Tongue (tissue), 1 donor: ENCODE measurements at regions not wholly inside any gene's neighbourhood (a gene's known extent, or its start where the extent isn't known, plus 50 kb on each side); places are given as distances from the start of the nearest gene placed in this dataset.
"Not testable (repeated sequence)": the region's sequence is repeated elsewhere in the genome, so short reads cannot be mapped to it uniquely, and the experiment has no call there.

ENCODE experiments used
- DNase-seq: peaks from one replicate; pipeline ENCODE4 v3.0.0-alpha.2; 2015

- DNase-seq = no peak
Measured at GRCh38 chr9:94033383-94033782, 50.9 kb upstream of the PTPDC1 start.

GRCh38 chr9:94031946-94032345, 52.3 kb upstream of the PTPDC1 start:
- no peak for DNase-seq

GRCh38 chr9:94031380-94031779, 52.9 kb upstream of the PTPDC1 start:
- no peak for DNase-seq

GRCh38 chr9:94030318-94031179, 53.7 kb upstream of the PTPDC1 start:
- DNase-seq = peak; percentile 95

GRCh38 chr9:94029932-94030317, 54.3 kb upstream of the PTPDC1 start:
- DNase-seq = no peak

GRCh38 chr9:94026816-94027215, 57.4 kb upstream of the PTPDC1 start:
- DNase-seq = no peak

- not testable (repeated sequence) for DNase-seq
Measured at GRCh38 chr9:94022476-94022875, 61.8 kb upstream of the PTPDC1 start.

GRCh38 chr9:94020836-94021235, 63.4 kb upstream of the PTPDC1 start:
- not testable (repeated sequence) for DNase-seq

- DNase-seq = peak; percentile 62
Measured at GRCh38 chr9:94018628-94019027, 63.5 kb upstream of the BARX1 start.

GRCh38 chr9:94017939-94018531, 62.9 kb upstream of the BARX1 start:
- DNase-seq = peak; percentile 37

- DNase-seq = no peak
Measured at GRCh38 chr9:94016744-94017143, 61.6 kb upstream of the BARX1 start.

- peak; percentile 76 for DNase-seq
Measured at GRCh38 chr9:94014920-94015319, 59.8 kb upstream of the BARX1 start.

GRCh38 chr9:94014066-94014654, 59.0 kb upstream of the BARX1 start:
- peak; percentile 57 for DNase-seq

- peak; percentile 24 for DNase-seq
Measured at GRCh38 chr9:94010980-94011533, 55.9 kb upstream of the BARX1 start.

- no peak for DNase-seq
Measured at GRCh38 chr9:94005272-94005901, 50.2 kb upstream of the BARX1 start.
